Erythroblast (primary cell): ENCODE measurements at regions not wholly inside any gene's neighbourhood (a gene's known extent, or its start where the extent isn't known, plus 50 kb on each side); places are given as distances from the start of the nearest gene placed in this dataset.

Experiments
- GATA1 ChIP-seq: IDR thresholded peaks from 2 replicates; pipeline ENCODE4 v1.6.1; 2011; ENCODE audit warnings: low read depth, mild to moderate bottlenecking, control low read depth, low read length, moderate library complexity
- POLR2A ChIP-seq: IDR thresholded peaks from 2 replicates; pipeline ENCODE4 v1.6.1; 2011; ENCODE audit warnings: mild to moderate bottlenecking, low read length

GRCh38 chr5:97644896-97645295 is 461.8 kb upstream of the RIOK2 start:
- no peak for TF ChIP-seq POLR2A
- no peak for TF ChIP-seq GATA1
